Left ventricle myocardium inferior (tissue), 1 donor: ENCODE measurements at regions not wholly inside any gene's neighbourhood (a gene's known extent, or its start where the extent isn't known, plus 50 kb on each side); places are given as distances from the start of the nearest gene placed in this dataset.

Experiments
- DNase-seq: peaks from one replicate; pipeline ENCODE4 v3.0.0-alpha.2; 2020
- H3K27ac ChIP-seq: fragments of 200-600 bp; replicated peaks from 2 replicates; pipeline ENCODE4 v1.8.0; 2021
- H3K27me3 ChIP-seq: fragments of 200-600 bp; 2 replicates; pipeline ENCODE4 v1.8.0; 2021; ENCODE audit warnings: low read depth
- H3K36me3 ChIP-seq: fragments of 200-600 bp; 2 replicates; pipeline ENCODE4 v1.8.0; 2021
- H3K4me1 ChIP-seq: fragments of 200-600 bp; 2 replicates; pipeline ENCODE4 v1.8.0; 2021
- H3K4me3 ChIP-seq: fragments of 200-600 bp; 2 replicates; pipeline ENCODE4 v1.8.0; 2021; ENCODE audit warnings: mild to moderate bottlenecking, moderate library complexity
- H3K9me3 ChIP-seq: fragments of 200-600 bp; replicated peaks from 2 replicates; pipeline ENCODE4 v1.8.0; 2021
- CTCF ChIP-seq: fragments of 200-600 bp; IDR thresholded peaks from 2 replicates; pipeline ENCODE4 v1.8.0; 2021; ENCODE audit warnings: antibody characterized with exemption, mild to moderate bottlenecking, borderline replicate concordance
- intact Hi-C: fragments of 100-400 bp; cut with micrococcal nuclease; formaldehyde crosslinking; loops from one replicate; pipeline ENCODE4 v1.11.0; 2022
- donor health status: DM: no; HTN: yes; CAD: no; lungs with severe emphysema.

- Histone ChIP-seq H3K9me3 (no peaks in the 10 kb centered on the region), H3K27ac (no peak overlapping the region), H3K27me3 (peaks cover 20% of the 10 kb centered on the region), H3K4me3 (no peak overlapping the region), H3K4me1 (no peaks in the 10 kb centered on the region), H3K36me3 (no peaks in the 10 kb centered on the region)
- TF ChIP-seq CTCF: no peak
- intact Hi-C loops: no loop called here
- no peak for DNase-seq
Observed at GRCh38 chr5:6178846-6179532, 199.4 kb downstream of the MED10 start.

- intact Hi-C loops: no loop called here
- Histone ChIP-seq H3K27ac (no peak overlapping the region), H3K4me3 (no peak overlapping the region), H3K27me3 (peaks cover 16% of the 10 kb centered on the region), H3K9me3 (no peaks in the 10 kb centered on the region), H3K36me3 (no peaks in the 10 kb centered on the region), H3K4me1 (no peaks in the 10 kb centered on the region)
- TF ChIP-seq CTCF: no peak
- DNase-seq: no peak
Observed at GRCh38 chr5:6177926-6178325, 200.4 kb downstream of the MED10 start.

- intact Hi-C loops: no loop called here
- H3K9me3 ChIP-seq: no peaks in the 10 kb centered on the region
- H3K4me3 ChIP-seq: no peak overlapping the region
- DNase-seq: no peak
- no peaks in the 10 kb centered on the region for H3K4me1 ChIP-seq
- H3K27me3 ChIP-seq: peaks cover 10% of the 10 kb centered on the region
- no peak overlapping the region for H3K27ac ChIP-seq
- no peaks in the 10 kb centered on the region for H3K36me3 ChIP-seq
- no peak for TF ChIP-seq CTCF
Observed at GRCh38 chr5:6176102-6176693, 202.1 kb downstream of the MED10 start.

GRCh38 chr5:6175172-6175854 lies 203.0 kb downstream of the MED10 start:
- peaks cover 4% of the 10 kb centered on the region for H3K27me3 ChIP-seq
- no peaks in the 10 kb centered on the region for H3K9me3 ChIP-seq
- no peak for DNase-seq
- intact Hi-C loops: no loop called here
- no peak overlapping the region for H3K27ac ChIP-seq
- H3K4me1 ChIP-seq: no peaks in the 10 kb centered on the region
- H3K36me3 ChIP-seq: no peaks in the 10 kb centered on the region
- no peak for TF ChIP-seq CTCF
- H3K4me3 ChIP-seq: no peak overlapping the region

- no peaks in the 10 kb centered on the region for H3K4me1 ChIP-seq
- H3K27ac ChIP-seq: no peak overlapping the region
- H3K36me3 ChIP-seq: no peaks in the 10 kb centered on the region
- DNase-seq: no peak
- TF ChIP-seq CTCF: no peak
- no peak overlapping the region for H3K4me3 ChIP-seq
- intact Hi-C loops: no loop called here
- H3K27me3 ChIP-seq: peaks cover 23% of the 10 kb centered on the region
- H3K9me3 ChIP-seq: no peaks in the 10 kb centered on the region
Observed at GRCh38 chr5:6169660-6170059, 208.7 kb downstream of the MED10 start.
